H1 (cell line): ENCODE measurements at regions not wholly inside any gene's neighbourhood (a gene's known extent, or its start where the extent isn't known, plus 50 kb on each side); places are given as distances from the start of the nearest gene placed in this dataset.

Experiments
- CTCF ChIA-PET: fragments of 300-600 bp; sonication (Branson Sonifier 250); formaldehyde crosslinking; loops from one replicate; lab custom pipeline; 2021; ENCODE audit not compliant: partially characterized antibody; lab: Charles Lee
- POLR2A ChIA-PET: fragments of 300-600 bp; sonication (Branson Sonifier 250); formaldehyde crosslinking; loops from one replicate; lab custom pipeline; 2021; ENCODE audit warnings: inconsistent platforms; ENCODE audit not compliant: partially characterized antibody; lab: Charles Lee
- DNase-seq, 2 experiments: peaks; one replicate each; pipeline versions ENCODE4 v3.0.0 to v3.0.0-alpha.2; 2010 to 2022; ENCODE audit warnings: low spot score in 2 of 2, low read depth in 1 of 2, mixed read lengths in 1 of 2
- FAIRE-seq: peaks from 2 replicates; lab custom pipeline; 2011; peaks lifted over from hg19 to GRCh38; lab: Jason Lieb, UNC
- H2AFZ ChIP-seq: 2 replicates; pipeline ENCODE4 v1.8.1; 2012; ENCODE audit warnings: low read length, inconsistent platforms
- H2AK5ac ChIP-seq: 2 replicates; pipeline ENCODE4 v1.6.1; 2013; ENCODE audit warnings: low read depth, low read length
- H2BK120ac ChIP-seq: replicated peaks from 2 replicates; pipeline ENCODE3; 2013; ENCODE audit warnings: low read depth, low read length, inconsistent platforms
- H2BK12ac ChIP-seq: 2 replicates; pipeline ENCODE4 v1.6.1; 2013; ENCODE audit warnings: low read depth, low read length
- H2BK15ac ChIP-seq: 2 replicates; pipeline ENCODE4 v1.6.1; 2013; ENCODE audit warnings: low read length
- H2BK20ac ChIP-seq: 2 replicates; pipeline ENCODE4 v1.6.1; 2013; ENCODE audit warnings: low read length
- H2BK5ac ChIP-seq: 2 replicates; pipeline ENCODE4 v1.6.1; 2013; ENCODE audit warnings: low read depth, low read length
- H3K14ac ChIP-seq: 2 replicates; pipeline ENCODE4 v1.6.1; 2013; ENCODE audit warnings: inconsistent platforms; ENCODE audit not compliant: insufficient read length
- H3K18ac ChIP-seq: 2 replicates; pipeline ENCODE4 v1.6.1; 2013; ENCODE audit warnings: low read length; ENCODE audit errors: extremely low read depth
- H3K23ac ChIP-seq: 2 replicates; pipeline ENCODE4 v1.6.1; 2013; ENCODE audit warnings: inconsistent platforms; ENCODE audit not compliant: insufficient read length
- H3K23me2 ChIP-seq: 2 replicates; pipeline ENCODE4 v1.6.1; 2013; ENCODE audit warnings: low read depth, low read length
- H3K27ac ChIP-seq: 2 replicates; pipeline ENCODE4 v1.6.1; 2011; ENCODE audit warnings: low read depth, low read length, inconsistent platforms
- H3K27me3 ChIP-seq, 4 experiments: replicated peaks in 1 of 4; 1 replicate in 1 of 4; 2 replicates in 3 of 4; pipeline versions ENCODE4 v1.6.1 to v1.8.1; 2011 to 2013; ENCODE audit warnings: low read length in 3 of 4, mild to moderate bottlenecking in 3 of 4, inconsistent platforms in 2 of 4, mixed read lengths in 2 of 4, moderate library complexity in 1 of 4; ENCODE audit not compliant: control insufficient read depth in 3 of 4, insufficient read depth in 3 of 4; ENCODE audit errors: extremely low read depth in 1 of 4
- H3K36me3 ChIP-seq, 4 experiments: 2 replicates each; pipeline versions ENCODE4 v1.6.1 to v1.8.1; 2011 to 2013; ENCODE audit warnings: mild to moderate bottlenecking in 4 of 4, low read length in 3 of 4, moderate library complexity in 2 of 4, control low read depth in 1 of 4, inconsistent platforms in 1 of 4; ENCODE audit not compliant: insufficient read depth in 4 of 4, control insufficient read depth in 2 of 4
- H3K4ac ChIP-seq: replicated peaks from 2 replicates; pipeline ENCODE3; 2013; ENCODE audit warnings: low read length, low read depth, mixed read lengths, inconsistent platforms; ENCODE audit not compliant: insufficient read length
- H3K4me1 ChIP-seq, 4 experiments: replicated peaks in 1 of 4; 1 replicate in 1 of 4; 2 replicates in 3 of 4; pipeline versions ENCODE4 v1.6.1 to v1.8.1; 2011 to 2013; ENCODE audit warnings: low read length in 3 of 4, inconsistent platforms in 2 of 4, mixed read lengths in 1 of 4; ENCODE audit not compliant: insufficient read depth in 4 of 4, control insufficient read depth in 3 of 4
- H3K4me2 ChIP-seq, 2 experiments: 2 replicates each; pipeline versions ENCODE4 v1.6.1 to v1.8.1; 2011 to 2013; ENCODE audit warnings: low read depth in 2 of 2, low read length in 2 of 2, control low read depth in 1 of 2, inconsistent platforms in 1 of 2, mild to moderate bottlenecking in 1 of 2; ENCODE audit not compliant: insufficient read depth in 1 of 2
- H3K4me3 ChIP-seq, 4 experiments: fragments of 200-600, 300-600 bp in 1 of 4; sonication (generic), shearing (Covaris generic), sonication (Bioruptor Twin) in 1 of 4; 2 replicates each; pipeline versions ENCODE4 v1.5.1 to v1.8.1; 2011 to 2016; ENCODE audit warnings: low read length in 4 of 4, low read depth in 3 of 4, control low read depth in 2 of 4, inconsistent platforms in 2 of 4, mild to moderate bottlenecking in 2 of 4, mixed read lengths in 1 of 4, moderate library complexity in 1 of 4; ENCODE audit not compliant: insufficient read depth in 2 of 4; ENCODE audit errors: extremely low read depth in 1 of 4
- H3K56ac ChIP-seq: replicated peaks from 2 replicates; pipeline ENCODE3; 2013; ENCODE audit warnings: low read depth, mild to moderate bottlenecking, mixed read lengths, low read length, inconsistent platforms; ENCODE audit not compliant: insufficient read length
- H3K79me1 ChIP-seq: 2 replicates; pipeline ENCODE4 v1.6.1; 2013; ENCODE audit warnings: low read depth, low read length, control low read depth
- H3K79me2 ChIP-seq, 2 experiments: 2 replicates each; pipeline versions ENCODE4 v1.6.1 to v1.8.1; 2012 to 2013; ENCODE audit warnings: low read length in 2 of 2, mild to moderate bottlenecking in 2 of 2, inconsistent platforms in 1 of 2; ENCODE audit not compliant: insufficient read depth in 2 of 2, control insufficient read depth in 1 of 2
- H3K9ac ChIP-seq, 4 experiments: replicated peaks in 1 of 4; 1 replicate in 1 of 4; 2 replicates in 3 of 4; pipeline versions ENCODE4 v1.6.1 to v1.8.1; 2011 to 2013; ENCODE audit warnings: low read depth in 3 of 4, low read length in 3 of 4, control low read depth in 2 of 4, mild to moderate bottlenecking in 2 of 4, moderate library complexity in 2 of 4, inconsistent platforms in 1 of 4; ENCODE audit errors: extremely low read depth in 1 of 4
- H3K9me3 ChIP-seq, 2 experiments: 2 replicates each; pipeline versions ENCODE4 v1.6.1 to v1.8.1; 2012 to 2013; ENCODE audit warnings: mild to moderate bottlenecking in 2 of 2, moderate library complexity in 2 of 2, control low read depth in 1 of 2, inconsistent platforms in 1 of 2, low read depth in 1 of 2, low read length in 1 of 2, mixed read lengths in 1 of 2; ENCODE audit not compliant: insufficient read depth in 2 of 2
- H4K20me1 ChIP-seq, 2 experiments: replicated peaks in 1 of 2; 2 replicates each; pipeline versions ENCODE3 to v1.8.1; 2011 to 2013; ENCODE audit warnings: inconsistent platforms in 2 of 2, low read length in 2 of 2, mild to moderate bottlenecking in 1 of 2; ENCODE audit not compliant: insufficient read depth in 2 of 2, control insufficient read depth in 1 of 2
- H4K5ac ChIP-seq: 2 replicates; pipeline ENCODE4 v1.6.1; 2013; ENCODE audit warnings: low read length, low read depth, mixed read lengths, inconsistent platforms; ENCODE audit not compliant: insufficient read length
- H4K8ac ChIP-seq: 2 replicates; pipeline ENCODE4 v1.8.0; 2013; ENCODE audit warnings: mild to moderate bottlenecking, moderate library complexity, low read length, inconsistent platforms; ENCODE audit not compliant: insufficient read depth; ENCODE audit errors: extremely low read depth
- H4K91ac ChIP-seq: replicated peaks from 2 replicates; pipeline ENCODE3; 2013; ENCODE audit warnings: low read length, mixed read lengths, inconsistent platforms; ENCODE audit not compliant: insufficient read length
- ASH2L ChIP-seq: fragments of 200-600, 300-600 bp; sonication (generic); IDR thresholded peaks from one replicate; pipeline ENCODE4 v1.7.1; 2017; ENCODE audit warnings: low read length
- BRCA1 ChIP-seq: IDR thresholded peaks from 2 replicates; pipeline ENCODE4 v1.6.1; 2012; ENCODE audit warnings: low read depth, low read length, improper control_type of control experiment
- MAFK ChIP-seq: IDR thresholded peaks from 2 replicates; pipeline ENCODE4 v1.6.1; 2012; ENCODE audit warnings: low read depth, mild to moderate bottlenecking, improper control_type of control experiment, low read length
- NRF1 ChIP-seq: IDR thresholded peaks from 2 replicates; pipeline ENCODE4 v1.6.1; 2011; ENCODE audit warnings: mild to moderate bottlenecking, low read depth, low read length, improper control_type of control experiment
- PHF8 ChIP-seq: fragments of 200-600 bp; sonication (generic); conservative IDR thresholded peaks from 2 replicates; pipeline ENCODE4 v1.7.1; 2012; ENCODE audit warnings: low read depth, mild to moderate bottlenecking, inconsistent platforms, low read length, moderate library complexity
- RBBP5 ChIP-seq: IDR thresholded peaks from 2 replicates; pipeline ENCODE4 v1.7.1; 2012; ENCODE audit warnings: low read depth, mild to moderate bottlenecking, inconsistent platforms, low read length, moderate library complexity, borderline replicate concordance
- RNF2 ChIP-seq: fragments of 200-900, 300-1000 bp; sonication (generic); IDR thresholded peaks from 2 replicates; pipeline ENCODE4 v1.7.1; 2016; ENCODE audit warnings: borderline replicate concordance, low read depth, mild to moderate bottlenecking, antibody characterized with exemption, low read length; ENCODE audit not compliant: poor library complexity, severe bottlenecking; ENCODE audit errors: missing control alignments
- SIRT6 ChIP-seq: IDR thresholded peaks from one replicate; pipeline ENCODE4 v1.7.1; 2012; ENCODE audit warnings: low read length, inconsistent platforms
- ZNF274 ChIP-seq: IDR thresholded peaks from 2 replicates; pipeline ENCODE4 v1.7.0; 2012; ENCODE audit warnings: low read length, borderline replicate concordance; ENCODE audit errors: extremely low read depth
- WGBS, 2 experiments: shearing (Covaris generic) in 1 of 2; methylation state at CpG; one replicate each; pipeline versions ENCODE4 v1.1.6 to v1.1.7; 2013 to 2015; ENCODE audit warnings: low lambda C conversion rate in 2 of 2, mixed read lengths in 2 of 2, inconsistent platforms in 1 of 2, low coverage in 1 of 2, missing lambda C conversion rate in 1 of 2; ENCODE audit not compliant: insufficient replicate concordance in 2 of 2, insufficient coverage in 1 of 2, insufficient read length in 1 of 2; ENCODE audit errors: extremely low coverage in 1 of 2, missing lambda C conversion rate in 1 of 2; 5-methylcytosine and 5-hydroxymethylcytosine counted together
- TF ChIP-seq, protein P1 (sequence below): IDR thresholded peaks from 2 replicates; pipeline ENCODE4 v1.6.1; 2012; ENCODE audit warnings: inconsistent platforms

DNA sequence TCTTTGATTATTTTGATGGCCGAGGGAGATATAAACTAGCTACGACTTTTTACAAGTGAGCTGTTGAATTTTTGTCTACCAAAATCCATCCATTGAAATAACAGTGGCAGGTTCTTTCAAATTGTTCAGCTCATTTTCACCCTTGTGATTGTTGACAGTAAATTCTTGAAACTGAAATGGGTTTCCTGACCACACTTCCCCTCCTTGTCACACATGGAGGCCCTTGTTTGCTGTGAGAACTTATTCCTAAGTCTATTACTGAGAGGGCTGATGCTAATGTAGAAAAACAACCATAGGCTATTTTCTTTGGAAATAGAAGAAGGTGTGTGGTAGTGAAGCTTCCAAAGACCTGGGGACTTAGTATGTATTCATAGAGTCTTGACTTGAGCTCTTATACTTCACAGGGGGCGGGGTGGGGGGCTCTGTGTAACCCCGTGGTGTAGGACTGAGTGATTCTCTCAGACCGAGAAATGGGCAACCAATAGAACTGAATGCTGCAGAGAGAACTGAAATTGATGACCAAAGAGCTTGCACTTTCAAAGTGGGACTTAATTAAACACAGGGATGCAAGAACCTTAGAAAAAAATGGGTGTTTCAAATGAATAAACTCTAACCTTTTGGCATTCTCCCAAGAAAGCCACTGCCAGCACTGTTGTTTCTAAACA, 718.9 kb downstream of the CCSER2 start:
- Histone ChIP-seq H2BK12ac (no peak overlapping the region), H3K79me1 (no peaks in the 10 kb centered on the region), H3K27ac (no peak overlapping the region), H4K8ac (no peak overlapping the region), H3K4me1 (no peaks in the 10 kb centered on the region; a peak in 2 of 7 replicates), H3K9ac (no peak overlapping the region), H2BK20ac (no peak overlapping the region), H2BK15ac (no peak overlapping the region), H2BK120ac (no peak overlapping the region), H4K91ac (no peak overlapping the region), H2BK5ac (no peak overlapping the region), H3K4ac (no peak overlapping the region), H2AFZ (no peak overlapping the region), H3K18ac (no peak overlapping the region), H3K14ac (no peak overlapping the region), H3K9me3 (no peaks in the 10 kb centered on the region; a peak in 1 of 4 replicates), H3K4me3 (no peak overlapping the region), H2AK5ac (no peak overlapping the region), H3K56ac (no peak overlapping the region), H3K36me3 (no peaks in the 10 kb centered on the region), H3K79me2 (no peaks in the 10 kb centered on the region), H3K27me3 (no peaks in the 10 kb centered on the region), H3K23ac (no peak overlapping the region), H3K4me2 (no peak overlapping the region), H4K5ac (no peak overlapping the region), H3K23me2 (no peaks in the 10 kb centered on the region), H4K20me1 (no peaks in the 10 kb centered on the region)
- FAIRE-seq (no peak), DNase-seq (no peak)
- ChIA-PET POLR2A (no interaction called here), CTCF (interaction anchor here (0.8 kb wide), 2 partner anchors 14 to 156 kb away, joined by 3 to 4 read pairs; no protein-coding TSS in a partner anchor)
- TF ChIP-seq ZNF274: no peak
- TF ChIP-seq RNF2: no peak
- no peak for TF ChIP-seq MAFK
- TF ChIP-seq BRCA1: no peak
- no peak for TF ChIP-seq ASH2L
- TF ChIP-seq RBBP5: no peak
- TF ChIP-seq, protein P1, sequence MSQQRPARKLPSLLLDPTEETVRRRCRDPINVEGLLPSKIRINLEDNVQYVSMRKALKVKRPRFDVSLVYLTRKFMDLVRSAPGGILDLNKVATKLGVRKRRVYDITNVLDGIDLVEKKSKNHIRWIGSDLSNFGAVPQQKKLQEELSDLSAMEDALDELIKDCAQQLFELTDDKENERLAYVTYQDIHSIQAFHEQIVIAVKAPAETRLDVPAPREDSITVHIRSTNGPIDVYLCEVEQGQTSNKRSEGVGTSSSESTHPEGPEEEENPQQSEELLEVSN: no peak
- TF ChIP-seq NRF1: no peak
- no peak for TF ChIP-seq PHF8
- no peak for TF ChIP-seq SIRT6
- WGBS, 2 experiments: 91% methylated on average over 5 of the region's 5 CpGs; no CpG with 5 or more reads in 1 of the 2 experiments
